HS-5 (cell line): ENCODE measurements at regions not wholly inside any gene's neighbourhood (a gene's known extent, or its start where the extent isn't known, plus 50 kb on each side); places are given as distances from the start of the nearest gene placed in this dataset.
"Not testable (repeated sequence)": the region's sequence is repeated elsewhere in the genome, so short reads cannot be mapped to it uniquely, and the experiment has no call there.

Experiments
- DNase-seq: peaks from one replicate; pipeline ENCODE4 v3.0.0-alpha.2; 2012; ENCODE audit warnings: low read depth

- DNase-seq = no peak
Observed at GRCh38 chr2:239818531-239819011, 206.6 kb downstream of the NDUFA10 start.

- DNase-seq = no peak
Observed at GRCh38 chr2:239818086-239818485, 207.1 kb downstream of the NDUFA10 start.

- not testable (repeated sequence) for DNase-seq
Observed at GRCh38 chr2:239817468-239818031, 207.6 kb downstream of the NDUFA10 start.

DNA sequence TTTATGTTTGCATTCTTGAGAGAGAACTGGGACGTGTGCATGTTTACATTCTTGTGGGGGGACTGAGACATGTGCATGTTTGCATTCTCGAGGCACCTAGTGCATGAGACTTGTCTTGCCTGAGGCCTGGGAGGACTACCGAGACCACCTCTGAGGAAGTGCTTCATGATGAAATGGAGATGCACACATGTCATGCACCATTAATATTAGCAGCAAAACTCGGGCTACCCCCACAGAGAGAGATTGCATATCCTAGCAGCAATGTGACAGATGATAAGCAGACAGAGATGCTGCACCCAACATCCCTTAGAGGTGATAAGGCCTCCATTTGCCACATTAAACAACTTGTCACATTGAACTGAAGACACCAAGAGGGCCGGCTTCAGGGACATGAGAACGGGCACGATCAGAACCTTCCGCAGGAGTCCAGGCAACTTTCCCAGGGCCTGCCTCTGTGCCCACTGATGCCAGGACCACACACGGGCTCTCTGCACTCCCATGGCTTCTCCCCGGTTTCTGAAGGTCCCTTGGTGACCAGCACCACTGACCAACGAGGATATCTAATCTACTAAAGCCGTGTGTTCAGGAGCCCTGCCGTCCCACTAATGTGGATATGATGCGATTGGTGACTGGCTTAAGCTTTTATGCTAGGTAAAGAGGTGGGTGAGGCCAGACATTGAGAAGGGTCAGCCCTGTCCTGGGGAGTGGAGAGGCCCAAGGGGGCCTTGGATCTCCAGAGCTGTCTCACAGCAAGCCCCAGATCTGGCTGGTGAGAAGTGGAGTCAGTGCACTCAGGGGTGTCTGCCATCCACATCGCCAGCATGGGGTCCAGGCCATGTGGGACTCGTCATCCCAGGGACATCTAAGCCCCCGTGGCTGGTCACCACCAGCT lies 208.3 kb downstream of the NDUFA10 start:
- DNase-seq = no peak

DNA sequence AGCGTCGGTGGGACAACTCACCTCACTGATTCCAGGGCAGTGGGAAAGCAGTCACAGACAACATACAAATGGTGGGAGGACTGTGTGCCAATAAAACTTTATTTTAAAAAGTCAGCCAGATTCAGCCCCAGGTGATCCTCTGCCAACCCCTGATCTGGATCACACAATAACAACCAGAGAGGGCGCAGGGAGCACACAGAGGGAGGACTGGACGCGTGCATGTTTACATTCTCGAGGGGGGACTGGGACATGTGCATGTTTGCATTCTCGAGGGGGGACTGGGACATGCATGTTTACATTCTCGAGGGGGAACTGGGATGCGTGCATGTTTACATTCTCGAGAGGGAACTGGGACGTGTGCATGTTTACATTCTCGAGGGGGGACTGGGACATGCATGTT lies 209.5 kb downstream of the NDUFA10 start:
- DNase-seq = no peak

GRCh38 chr2:239814861-239815601 lies 210.1 kb downstream of the NDUFA10 start:
- no peak for DNase-seq

GRCh38 chr2:239814116-239814860 lies 210.9 kb downstream of the NDUFA10 start:
- no peak for DNase-seq

- DNase-seq = no peak
Observed at GRCh38 chr2:239813261-239814115, 211.7 kb downstream of the NDUFA10 start.

DNA sequence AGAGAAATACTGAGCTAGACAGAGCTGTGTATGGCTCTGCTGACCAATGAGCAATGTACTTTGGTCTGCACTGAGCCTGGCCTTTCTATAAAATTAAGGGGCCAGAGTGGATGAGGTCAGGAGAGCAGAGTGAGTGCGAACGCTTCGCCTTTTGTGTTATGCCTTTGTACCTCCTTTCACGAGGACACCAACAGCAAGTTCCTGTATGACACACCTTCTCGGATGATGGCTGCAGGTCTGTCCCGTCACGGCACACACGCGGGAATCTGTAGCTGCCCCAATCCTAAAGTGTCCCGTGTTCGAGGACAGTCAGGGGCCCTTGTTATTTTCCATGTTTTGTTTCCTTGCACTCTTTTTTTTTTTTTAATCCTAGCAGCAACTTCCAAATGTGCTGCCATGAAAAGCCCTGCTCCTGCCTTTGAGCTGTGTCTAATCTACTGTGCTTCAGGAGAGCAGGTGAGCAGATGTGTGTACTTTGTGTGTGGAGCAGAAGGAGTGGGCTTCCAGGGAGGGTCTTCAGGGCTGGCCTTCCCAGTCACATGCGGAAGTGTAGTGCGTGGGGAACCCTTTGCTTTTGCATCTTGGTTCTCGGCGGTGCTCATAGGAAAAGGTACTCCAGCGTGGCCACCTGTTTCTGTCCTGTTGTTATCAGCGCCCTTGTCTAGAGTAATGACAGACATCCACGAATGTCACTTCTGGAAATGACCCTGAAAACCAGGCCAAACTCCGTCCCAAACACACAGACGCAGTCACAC lies 213.2 kb downstream of the NDUFA10 start:
- DNase-seq = no peak

DNA sequence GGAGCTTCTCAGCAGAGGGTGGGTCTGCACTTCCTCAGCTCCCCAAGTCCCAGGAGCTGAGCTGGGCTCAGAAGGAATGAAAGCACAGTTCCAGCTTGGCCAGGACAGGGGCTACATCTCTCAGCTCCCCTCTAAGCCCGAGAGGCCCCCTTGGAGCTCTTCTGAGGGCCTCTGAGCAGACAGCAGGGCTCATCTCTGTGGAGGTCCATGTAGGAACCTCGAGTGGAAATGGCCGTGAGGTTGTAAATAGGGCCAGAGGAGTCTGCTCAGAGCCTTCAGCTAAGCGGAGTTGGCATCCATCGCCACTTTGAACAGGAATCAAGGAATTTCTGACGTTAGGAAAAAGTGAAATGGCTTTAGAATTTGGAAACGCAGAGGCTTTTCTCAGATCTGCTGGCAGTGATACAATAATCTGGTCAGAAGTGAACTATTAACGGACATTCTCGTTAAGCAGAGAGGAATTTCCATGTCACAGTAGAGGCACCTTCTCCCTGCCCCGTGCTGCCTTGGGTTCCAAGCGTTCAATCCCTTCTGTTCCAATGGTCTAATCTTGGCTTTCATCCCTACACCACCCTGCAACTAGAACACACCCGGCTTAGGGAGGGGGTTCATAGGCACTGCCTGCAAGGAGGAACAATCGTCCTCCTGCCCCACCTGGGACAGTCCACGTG lies 213.9 kb downstream of the NDUFA10 start:
- no peak for DNase-seq

- no peak for DNase-seq
Observed at GRCh38 chr2:239809391-239809790, 215.8 kb downstream of the NDUFA10 start.

DNA sequence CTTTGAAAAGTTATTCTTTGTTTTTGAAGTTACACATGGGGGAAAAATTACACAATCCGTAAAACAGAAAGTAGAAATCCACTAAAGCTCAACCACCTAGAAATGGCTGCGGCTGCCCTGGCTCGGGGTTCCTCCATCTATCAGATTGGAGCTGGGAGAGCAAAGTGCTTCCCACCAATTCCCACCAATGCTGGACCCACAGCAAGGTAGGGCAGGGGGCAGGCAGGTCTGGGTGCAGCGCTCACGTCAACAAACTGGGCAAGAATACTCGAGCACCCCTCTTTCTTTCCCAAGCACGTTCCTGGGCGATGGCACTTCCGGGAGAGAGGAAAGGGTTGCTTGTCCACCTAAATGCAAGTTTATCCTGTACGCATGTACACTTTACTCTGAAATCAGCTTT lies 217.6 kb downstream of the NDUFA10 start:
- no peak for DNase-seq

GRCh38 chr2:239806758-239807434 lies 218.2 kb downstream of the NDUFA10 start:
- DNase-seq = no peak

- no peak for DNase-seq
Observed at GRCh38 chr2:239806276-239806675, 218.9 kb downstream of the NDUFA10 start.

- DNase-seq = no peak
Observed at GRCh38 chr2:239805414-239805813, 219.7 kb downstream of the NDUFA10 start.

DNA sequence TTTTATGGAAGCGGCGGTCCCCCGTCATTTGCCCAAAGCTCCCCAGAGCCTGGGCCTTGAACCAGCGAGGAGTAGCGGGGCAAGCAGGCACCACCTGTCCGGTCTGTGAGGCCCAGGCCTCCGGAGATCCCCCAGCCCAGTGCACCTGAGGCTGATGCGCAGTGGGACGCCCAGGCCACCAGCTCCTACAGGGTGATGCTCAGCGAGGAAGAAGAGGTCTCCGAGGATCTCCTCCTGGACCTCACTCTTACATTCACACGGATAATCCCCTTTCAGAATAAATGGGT lies 220.2 kb downstream of the NDUFA10 start:
- no peak for DNase-seq

DNA sequence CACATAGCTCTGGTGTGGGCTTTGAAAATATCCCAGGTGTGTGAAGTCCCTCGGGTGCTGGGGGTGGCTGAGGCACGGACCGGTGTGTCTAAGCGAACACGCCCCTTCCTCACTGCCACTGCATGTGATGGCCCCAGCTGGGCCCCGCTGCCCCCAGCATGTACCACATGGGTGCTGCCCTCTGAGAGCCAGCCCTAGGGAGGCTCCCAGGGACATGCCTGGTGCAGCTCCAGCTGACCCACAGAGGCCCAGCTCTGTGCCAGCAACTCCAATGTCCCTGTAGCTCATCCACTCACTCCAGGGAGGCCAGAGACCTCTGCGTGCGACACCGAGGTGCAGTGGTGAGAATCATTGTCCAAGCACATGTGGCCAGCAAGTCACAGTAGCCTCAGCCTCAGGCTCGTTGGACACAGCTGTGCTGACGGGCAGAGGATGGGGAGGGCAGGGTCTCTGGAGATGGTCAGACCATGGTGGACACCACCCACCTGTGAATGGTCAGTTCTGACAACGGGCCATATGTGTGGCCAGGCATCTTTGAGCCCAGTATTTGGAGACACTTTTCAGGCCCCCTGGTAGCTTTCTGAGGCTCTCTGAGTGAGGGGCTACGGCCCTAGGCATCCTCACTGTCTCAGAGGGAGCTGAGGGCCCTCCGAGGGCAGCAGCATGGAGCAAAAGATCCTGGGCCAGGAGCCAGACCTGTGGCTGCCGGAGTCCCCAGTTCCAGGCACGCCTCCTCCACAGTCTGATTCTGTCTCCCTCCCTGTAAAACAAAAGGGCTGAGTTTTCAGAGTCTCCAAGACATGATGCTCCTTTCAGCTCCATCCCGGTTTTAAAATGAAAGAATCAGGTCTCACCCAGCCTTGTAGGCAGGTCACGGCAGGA lies 220.7 kb downstream of the NDUFA10 start:
- no peak for DNase-seq

DNA sequence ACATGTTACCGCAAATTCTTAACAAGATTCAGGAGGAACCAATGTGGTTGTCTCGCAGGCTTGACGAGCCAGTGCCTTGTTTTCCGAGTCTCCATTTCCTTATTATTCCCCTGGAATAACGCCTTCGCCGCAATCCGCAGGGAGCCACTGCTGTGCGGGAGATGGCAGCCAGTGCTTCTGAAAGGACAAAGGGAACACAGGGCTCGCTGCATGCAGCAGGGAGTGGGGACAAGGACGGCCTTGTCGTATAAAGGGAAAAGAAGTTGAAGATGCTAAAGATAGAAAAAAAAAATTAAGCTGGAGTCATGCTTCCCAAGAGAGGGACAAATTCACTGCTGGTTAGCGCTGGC lies 221.4 kb downstream of the NDUFA10 start:
- no peak for DNase-seq
